WI38 (cell line): ENCODE measurements at regions not wholly inside any gene's neighbourhood (a gene's known extent, or its start where the extent isn't known, plus 50 kb on each side); places are given as distances from the start of the nearest gene placed in this dataset.

Experiments
- H3K4me3 ChIP-seq: 2 replicates; pipeline ENCODE4 v1.5.1; 2011; ENCODE audit warnings: low read depth, mild to moderate bottlenecking, control low read depth, low read length
- TF ChIP-seq, protein P1 (sequence below): IDR thresholded peaks from 2 replicates; pipeline ENCODE4 v1.5.1; 2012; ENCODE audit warnings: low read depth, mild to moderate bottlenecking, control low read depth, low read length

DNA sequence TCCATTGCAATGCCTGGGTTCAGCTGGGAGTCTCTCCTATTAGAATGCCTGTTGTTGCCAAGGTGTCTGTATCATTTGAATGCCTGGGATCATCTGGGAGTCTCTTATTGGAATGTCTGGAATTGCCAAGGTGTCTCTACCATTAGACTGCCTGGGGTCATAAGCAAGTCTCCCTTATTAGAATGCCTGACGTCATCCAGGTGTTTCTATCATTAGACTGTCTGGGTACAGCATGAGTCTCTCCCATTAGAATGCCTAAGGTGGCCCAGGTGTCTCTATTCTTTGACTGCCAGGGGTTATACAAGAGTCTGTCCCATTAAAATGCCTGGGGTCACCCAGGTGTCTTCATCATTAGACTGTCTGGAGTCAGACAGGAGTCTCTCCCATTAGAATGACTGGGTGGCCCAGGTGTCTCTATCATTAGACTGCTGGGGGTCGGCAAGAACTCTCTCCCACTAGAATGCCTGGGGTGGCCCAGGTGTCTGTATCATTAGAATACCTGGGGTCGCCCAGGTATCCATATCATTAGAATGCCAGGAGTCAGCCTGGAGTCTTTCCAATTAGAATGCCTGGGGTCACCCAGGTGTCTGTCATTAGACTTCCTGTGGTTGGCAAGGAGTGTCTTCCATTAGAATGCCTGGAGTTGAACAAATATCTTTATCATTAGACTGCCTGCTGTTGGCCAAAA lies 2274.0 kb downstream of the TP53TG3F start:
- TF ChIP-seq, protein P1, sequence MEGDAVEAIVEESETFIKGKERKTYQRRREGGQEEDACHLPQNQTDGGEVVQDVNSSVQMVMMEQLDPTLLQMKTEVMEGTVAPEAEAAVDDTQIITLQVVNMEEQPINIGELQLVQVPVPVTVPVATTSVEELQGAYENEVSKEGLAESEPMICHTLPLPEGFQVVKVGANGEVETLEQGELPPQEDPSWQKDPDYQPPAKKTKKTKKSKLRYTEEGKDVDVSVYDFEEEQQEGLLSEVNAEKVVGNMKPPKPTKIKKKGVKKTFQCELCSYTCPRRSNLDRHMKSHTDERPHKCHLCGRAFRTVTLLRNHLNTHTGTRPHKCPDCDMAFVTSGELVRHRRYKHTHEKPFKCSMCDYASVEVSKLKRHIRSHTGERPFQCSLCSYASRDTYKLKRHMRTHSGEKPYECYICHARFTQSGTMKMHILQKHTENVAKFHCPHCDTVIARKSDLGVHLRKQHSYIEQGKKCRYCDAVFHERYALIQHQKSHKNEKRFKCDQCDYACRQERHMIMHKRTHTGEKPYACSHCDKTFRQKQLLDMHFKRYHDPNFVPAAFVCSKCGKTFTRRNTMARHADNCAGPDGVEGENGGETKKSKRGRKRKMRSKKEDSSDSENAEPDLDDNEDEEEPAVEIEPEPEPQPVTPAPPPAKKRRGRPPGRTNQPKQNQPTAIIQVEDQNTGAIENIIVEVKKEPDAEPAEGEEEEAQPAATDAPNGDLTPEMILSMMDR: no peak

GRCh38 chr16:35733971-35734702 lies 2274.7 kb downstream of the TP53TG3F start:
- no peak overlapping the region for H3K4me3 ChIP-seq
- TF ChIP-seq, protein P1: no peak

More for the DNA sequence above, 2274.0 kb downstream of the TP53TG3F start:
- no peak overlapping the region for H3K4me3 ChIP-seq

- TF ChIP-seq, protein P1: no peak
- no peak overlapping the region for H3K4me3 ChIP-seq
These were observed 2275.5 kb downstream of the TP53TG3F start for GRCh38 chr16:35734728-35735402.

DNA sequence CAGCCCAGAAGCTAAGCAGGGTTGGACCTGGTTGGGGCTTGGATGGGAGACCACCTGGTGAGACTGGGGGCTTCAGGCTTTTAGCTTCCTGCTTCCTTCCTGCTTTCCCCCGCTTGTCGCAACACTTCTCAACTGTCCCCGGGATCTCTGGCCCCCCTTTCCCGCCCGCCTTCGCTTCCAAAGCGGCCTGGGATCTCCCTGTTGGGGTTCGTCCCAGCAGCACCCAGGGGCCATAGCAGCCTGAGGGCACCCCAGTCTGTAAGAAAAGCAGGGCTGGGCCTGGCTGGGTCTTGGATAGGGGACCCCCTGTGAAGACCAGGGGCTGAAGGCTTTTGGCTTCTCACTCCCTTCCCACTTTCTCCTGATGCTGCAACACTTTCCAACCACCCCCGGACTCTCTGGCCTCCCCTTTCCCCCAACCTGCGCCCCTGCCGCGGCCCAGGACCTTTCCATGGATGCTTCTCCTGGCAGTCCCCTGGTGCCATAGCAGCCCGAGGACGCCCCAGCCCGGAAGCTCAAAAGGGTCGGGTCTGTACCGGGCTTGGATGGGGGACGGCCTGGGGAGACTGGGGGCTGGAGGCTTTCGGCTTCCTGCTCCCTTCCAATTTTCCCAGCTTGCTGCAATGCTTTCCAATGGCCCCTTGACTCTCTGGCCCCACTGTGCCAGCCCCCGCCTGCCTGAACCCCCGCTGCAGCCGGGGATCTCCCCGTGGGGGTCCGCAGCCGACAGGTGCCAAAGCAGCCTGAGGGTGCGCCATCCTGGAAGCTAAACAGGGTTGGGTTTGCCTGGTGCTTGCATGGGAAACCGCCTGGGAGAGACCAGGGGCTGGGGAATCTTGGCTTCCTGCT lies 2276.2 kb downstream of the TP53TG3F start:
- TF ChIP-seq, protein P1: no peak
- no peak overlapping the region for H3K4me3 ChIP-seq

DNA sequence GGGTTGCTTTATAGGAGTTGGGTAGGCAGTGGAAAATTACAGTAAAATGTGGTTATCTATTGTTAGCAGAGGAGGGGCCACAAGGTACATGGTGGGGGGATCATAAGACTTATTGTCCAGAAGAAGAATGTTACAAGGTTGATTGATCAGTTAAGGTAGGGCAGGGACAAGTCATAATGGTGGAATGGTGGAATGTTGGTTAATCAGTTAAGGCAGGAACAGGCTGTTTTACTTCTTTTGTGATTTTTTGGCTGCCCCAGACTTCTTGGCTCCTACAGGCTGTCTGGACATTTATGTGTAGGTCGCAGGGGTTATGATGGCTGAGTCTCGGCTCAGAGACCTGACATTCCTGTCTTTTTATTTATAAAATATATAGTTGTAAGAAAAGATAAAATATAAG lies 2277.1 kb downstream of the TP53TG3F start:
- TF ChIP-seq, protein P1: no peak
- no peak overlapping the region for H3K4me3 ChIP-seq

DNA sequence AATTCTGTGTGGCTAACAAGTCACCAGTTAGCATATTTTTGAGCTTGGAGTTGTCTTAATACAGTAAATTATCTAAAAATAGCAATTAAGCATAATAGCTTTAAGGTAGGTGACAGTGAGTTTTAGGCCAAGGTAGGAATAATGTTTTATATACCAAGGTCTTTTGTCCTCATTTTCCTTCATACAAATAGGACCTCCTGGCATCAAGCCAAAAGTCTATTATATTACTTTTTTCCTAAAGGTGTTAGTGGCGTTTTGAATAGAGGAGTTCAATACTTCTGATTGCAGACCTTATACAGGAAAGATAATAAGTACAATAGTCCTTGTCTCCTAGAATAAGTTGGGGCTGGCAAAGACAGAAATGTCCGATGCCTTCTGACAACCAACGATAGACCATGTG lies 2277.7 kb downstream of the TP53TG3F start:
- TF ChIP-seq, protein P1: no peak
- H3K4me3 ChIP-seq: no peak overlapping the region
